ENCODE measurements at regions not wholly inside any gene's neighbourhood (a gene's known extent, or its start where the extent isn't known, plus 50 kb on each side); places are given as distances from the start of the nearest gene placed in this dataset.

GRCh38 chr2:217362710-217363109 lies 502.8 kb upstream of the TNP1 start:
- no peaks in the 10 kb centered on the region for H4K20me1 ChIP-seq (ENCODE audit: insufficient read depth, poor library complexity, severe bottlenecking)
- TF ChIP-seq EZH2 (IDR thresholded peaks at IDR 0.05; ENCODE audit: borderline replicate concordance) (no peak), EZH2phosphoT487 (IDR thresholded peaks at IDR 0.05; ENCODE audit: low read depth, severe bottlenecking, unreplicated experiment) (no peak)
- TF ChIP-seq, protein P1, sequence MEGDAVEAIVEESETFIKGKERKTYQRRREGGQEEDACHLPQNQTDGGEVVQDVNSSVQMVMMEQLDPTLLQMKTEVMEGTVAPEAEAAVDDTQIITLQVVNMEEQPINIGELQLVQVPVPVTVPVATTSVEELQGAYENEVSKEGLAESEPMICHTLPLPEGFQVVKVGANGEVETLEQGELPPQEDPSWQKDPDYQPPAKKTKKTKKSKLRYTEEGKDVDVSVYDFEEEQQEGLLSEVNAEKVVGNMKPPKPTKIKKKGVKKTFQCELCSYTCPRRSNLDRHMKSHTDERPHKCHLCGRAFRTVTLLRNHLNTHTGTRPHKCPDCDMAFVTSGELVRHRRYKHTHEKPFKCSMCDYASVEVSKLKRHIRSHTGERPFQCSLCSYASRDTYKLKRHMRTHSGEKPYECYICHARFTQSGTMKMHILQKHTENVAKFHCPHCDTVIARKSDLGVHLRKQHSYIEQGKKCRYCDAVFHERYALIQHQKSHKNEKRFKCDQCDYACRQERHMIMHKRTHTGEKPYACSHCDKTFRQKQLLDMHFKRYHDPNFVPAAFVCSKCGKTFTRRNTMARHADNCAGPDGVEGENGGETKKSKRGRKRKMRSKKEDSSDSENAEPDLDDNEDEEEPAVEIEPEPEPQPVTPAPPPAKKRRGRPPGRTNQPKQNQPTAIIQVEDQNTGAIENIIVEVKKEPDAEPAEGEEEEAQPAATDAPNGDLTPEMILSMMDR (IDR thresholded peaks at IDR 0.05; ENCODE audit: poor library complexity) = no peak
- no peak overlapping the region for H3K4me3 ChIP-seq
- no peaks in the 10 kb centered on the region for H3K79me2 ChIP-seq
- no peak overlapping the region for H3K4me2 ChIP-seq
- H3K27me3 ChIP-seq = no peaks in the 10 kb centered on the region
- H2AFZ ChIP-seq = no peak overlapping the region
- no peaks in the 10 kb centered on the region for H3K36me3 ChIP-seq (replicated peaks; ENCODE audit: insufficient read depth, low read depth)
- H3K4me1 ChIP-seq (ENCODE audit: insufficient read depth) = peaks cover 28% of the 10 kb centered on the region
- no peaks in the 10 kb centered on the region for H3K9me2 ChIP-seq (replicated peaks; ENCODE audit: insufficient read depth)
- DNase-seq (ENCODE audit: low spot score) = no peak
- H3K9me3 ChIP-seq (ENCODE audit: low read depth) = no peaks in the 10 kb centered on the region
- 57% methylated on average over 5 of the region's 5 CpGs for WGBS (ENCODE audit: low lambda C conversion rate, missing lambda C conversion rate)
- no peak overlapping the region for H3K27ac ChIP-seq

- H3K79me2 ChIP-seq = no peaks in the 10 kb centered on the region
- no peak overlapping the region for H2AFZ ChIP-seq
- H4K20me1 ChIP-seq (ENCODE audit: insufficient read depth, poor library complexity, severe bottlenecking) = no peaks in the 10 kb centered on the region
- WGBS (ENCODE audit: low lambda C conversion rate, missing lambda C conversion rate) = 100% methylated on average over 1 of the region's 1 CpG
- H3K36me3 ChIP-seq (replicated peaks; ENCODE audit: insufficient read depth, low read depth) = no peaks in the 10 kb centered on the region
- H3K27ac ChIP-seq = no peak overlapping the region
- H3K4me2 ChIP-seq = no peak overlapping the region
- H3K9me3 ChIP-seq (ENCODE audit: low read depth) = no peaks in the 10 kb centered on the region
- no peak for TF ChIP-seq EZH2phosphoT487 (IDR thresholded peaks at IDR 0.05; ENCODE audit: low read depth, severe bottlenecking, unreplicated experiment)
- TF ChIP-seq, protein P1 (IDR thresholded peaks at IDR 0.05; ENCODE audit: poor library complexity) = no peak
- no peak for TF ChIP-seq EZH2 (IDR thresholded peaks at IDR 0.05; ENCODE audit: borderline replicate concordance)
- H3K4me1 ChIP-seq (ENCODE audit: insufficient read depth) = peaks cover 23% of the 10 kb centered on the region
- no peak for DNase-seq (ENCODE audit: low spot score)
- H3K27me3 ChIP-seq = no peaks in the 10 kb centered on the region
- H3K4me3 ChIP-seq = no peak overlapping the region
- no peaks in the 10 kb centered on the region for H3K9me2 ChIP-seq (replicated peaks; ENCODE audit: insufficient read depth)
Measured at GRCh38 chr2:217362286-217362685, 502.4 kb upstream of the TNP1 start.

GRCh38 chr2:217361483-217361880 lies 501.6 kb upstream of the TNP1 start:
- no peaks in the 10 kb centered on the region for H3K9me2 ChIP-seq (replicated peaks; ENCODE audit: insufficient read depth)
- 72% methylated on average over 2 of the region's 2 CpGs for WGBS (ENCODE audit: low lambda C conversion rate, missing lambda C conversion rate)
- no peaks in the 10 kb centered on the region for H4K20me1 ChIP-seq (ENCODE audit: insufficient read depth, poor library complexity, severe bottlenecking)
- no peak for TF ChIP-seq EZH2 (IDR thresholded peaks at IDR 0.05; ENCODE audit: borderline replicate concordance)
- TF ChIP-seq EZH2phosphoT487 (IDR thresholded peaks at IDR 0.05; ENCODE audit: low read depth, severe bottlenecking, unreplicated experiment) = no peak
- TF ChIP-seq, protein P1 (IDR thresholded peaks at IDR 0.05; ENCODE audit: poor library complexity) = no peak
- peak overlapping the region; percentile 37 for H3K27ac ChIP-seq
- no peaks in the 10 kb centered on the region for H3K79me2 ChIP-seq
- H3K9me3 ChIP-seq (ENCODE audit: low read depth) = no peaks in the 10 kb centered on the region
- no peaks in the 10 kb centered on the region for H3K27me3 ChIP-seq
- peaks cover 20% of the 10 kb centered on the region for H3K4me1 ChIP-seq (ENCODE audit: insufficient read depth)
- H3K4me3 ChIP-seq = no peak overlapping the region
- DNase-seq (ENCODE audit: low spot score) = no peak
- H3K36me3 ChIP-seq (replicated peaks; ENCODE audit: insufficient read depth, low read depth) = no peaks in the 10 kb centered on the region
- no peak overlapping the region for H3K4me2 ChIP-seq
- no peak overlapping the region for H2AFZ ChIP-seq
